HG03457 (cell line): ENCODE measurements at regions not wholly inside any gene's neighbourhood (a gene's known extent, or its start where the extent isn't known, plus 50 kb on each side); places are given as distances from the start of the nearest gene placed in this dataset.

Source experiments
- ATAC-seq: cut with Tn5 transposase; IDR thresholded peaks from one replicate; pipeline ENCODE4 v1.9.1; 2021; ENCODE audit warnings: moderate number of reproducible peaks; ENCODE audit not compliant: unreplicated experiment

GRCh38 chr6:105917038-105917695 lies 169.0 kb upstream of the PRDM1 start:
- no peak for ATAC-seq

GRCh38 chr6:105911106-105911629 lies 175.0 kb upstream of the PRDM1 start:
- ATAC-seq: no peak

- ATAC-seq: no peak
These were observed 177.0 kb upstream of the PRDM1 start for GRCh38 chr6:105909106-105909505.

- no peak for ATAC-seq
These were observed 178.1 kb upstream of the PRDM1 start for GRCh38 chr6:105907991-105908390.

GRCh38 chr6:105907301-105907700 lies 178.8 kb upstream of the PRDM1 start:
- no peak for ATAC-seq

GRCh38 chr6:105902401-105903031 lies 183.6 kb upstream of the PRDM1 start:
- no peak for ATAC-seq

GRCh38 chr6:105901583-105901982 lies 184.6 kb upstream of the PRDM1 start:
- ATAC-seq: no peak

GRCh38 chr6:105900125-105900937 lies 185.8 kb upstream of the PRDM1 start:
- no peak for ATAC-seq

GRCh38 chr6:105898286-105898685 lies 187.8 kb upstream of the PRDM1 start:
- ATAC-seq: peak; percentile 65

- no peak for ATAC-seq
These were observed 189.0 kb upstream of the PRDM1 start for GRCh38 chr6:105897131-105897530.

- no peak for ATAC-seq
These were observed 189.4 kb upstream of the PRDM1 start for GRCh38 chr6:105896821-105897095.

GRCh38 chr6:105896052-105896820 lies 189.9 kb upstream of the PRDM1 start:
- ATAC-seq: no peak

- no peak for ATAC-seq
These were observed 191.6 kb upstream of the PRDM1 start for GRCh38 chr6:105894556-105894955.

- no peak for ATAC-seq
These were observed 192.4 kb upstream of the PRDM1 start for GRCh38 chr6:105893741-105894140.

GRCh38 chr6:105892577-105893262 lies 193.4 kb upstream of the PRDM1 start:
- ATAC-seq: peak; percentile 83

- ATAC-seq: no peak
These were observed 195.5 kb upstream of the PRDM1 start for GRCh38 chr6:105890521-105891244.

GRCh38 chr6:105889902-105890301 lies 196.2 kb upstream of the PRDM1 start:
- ATAC-seq: no peak

GRCh38 chr6:105886814-105887544 lies 199.2 kb upstream of the PRDM1 start:
- no peak for ATAC-seq

GRCh38 chr6:105886066-105886813 lies 199.9 kb upstream of the PRDM1 start:
- no peak for ATAC-seq
